ENCODE measurements at regions not wholly inside any gene's neighbourhood (a gene's known extent, or its start where the extent isn't known, plus 50 kb on each side); places are given as distances from the start of the nearest gene placed in this dataset.

- TF ChIP-seq CEBPB (IDR thresholded peaks at IDR 0.05), result no peak
- no peak for TF ChIP-seq CREB1 (IDR thresholded peaks at IDR 0.05; ENCODE audit: low read depth)
Measured at GRCh38 chr12:127174881-127175280, 1092.1 kb upstream of the TMEM132C start.

- TF ChIP-seq CREB1 (IDR thresholded peaks at IDR 0.05; ENCODE audit: low read depth) (no peak), ZBTB7A (IDR thresholded peaks at IDR 0.05; ENCODE audit: low read depth) (no peak), TAF1 (IDR thresholded peaks at IDR 0.05; ENCODE audit: low read depth) (no peak), FOXM1 (IDR thresholded peaks at IDR 0.05; ENCODE audit: borderline replicate concordance, low read depth) (no peak), EGR1 (IDR thresholded peaks at IDR 0.05) (no peak), TCF12 (IDR thresholded peaks at IDR 0.05; ENCODE audit: low read depth) (no peak), CEBPB (IDR thresholded peaks at IDR 0.05) (no peak), REST (IDR thresholded peaks at IDR 0.05; ENCODE audit: low read depth) (no peak), TEAD4 (IDR thresholded peaks at IDR 0.05) (no peak), RAD21 (IDR thresholded peaks at IDR 0.05; ENCODE audit: low read depth) (no peak), YY1 (IDR thresholded peaks at IDR 0.05; ENCODE audit: low read depth) (no peak)
- TF ChIP-seq, protein P1, sequence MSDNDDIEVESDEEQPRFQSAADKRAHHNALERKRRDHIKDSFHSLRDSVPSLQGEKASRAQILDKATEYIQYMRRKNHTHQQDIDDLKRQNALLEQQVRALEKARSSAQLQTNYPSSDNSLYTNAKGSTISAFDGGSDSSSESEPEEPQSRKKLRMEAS (IDR thresholded peaks at IDR 0.05), result no peak
Measured at GRCh38 chr12:127175361-127175760, 1091.6 kb upstream of the TMEM132C start.

DNA sequence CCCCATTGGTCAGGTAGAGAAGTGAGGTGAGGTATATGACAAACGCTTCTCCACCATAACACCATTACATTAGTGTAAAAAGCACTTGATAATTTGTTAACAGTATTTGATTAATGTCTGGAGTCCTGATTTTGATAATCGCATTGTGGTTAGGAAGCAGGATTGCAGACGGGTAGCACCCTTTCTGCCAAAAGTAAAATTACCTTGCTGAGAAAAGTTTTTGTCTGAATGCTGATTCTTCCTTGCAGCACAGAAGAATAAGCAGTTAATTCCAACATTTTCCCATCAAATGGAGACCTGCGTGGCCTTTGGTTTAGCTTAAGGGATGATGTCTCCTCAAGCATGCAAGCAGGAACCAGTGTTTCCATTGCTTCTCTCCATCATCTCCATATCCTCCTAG lies 1090.2 kb upstream of the TMEM132C start:
- TF ChIP-seq TEAD4 (IDR thresholded peaks at IDR 0.05), result no peak

- TF ChIP-seq NFIC (IDR thresholded peaks at IDR 0.05) (no peak), REST (IDR thresholded peaks at IDR 0.05; ENCODE audit: low read depth) (no peak), TEAD4 (IDR thresholded peaks at IDR 0.05) (no peak), RAD21 (IDR thresholded peaks at IDR 0.05; ENCODE audit: low read depth) (no peak), EP300 (IDR thresholded peaks at IDR 0.05; ENCODE audit: borderline replicate concordance) (no peak), CEBPB (IDR thresholded peaks at IDR 0.05) (no peak), USF1 (IDR thresholded peaks at IDR 0.05) (no peak), TAF1 (IDR thresholded peaks at IDR 0.05; ENCODE audit: low read depth) (no peak), YY1 (IDR thresholded peaks at IDR 0.05; ENCODE audit: low read depth) (no peak), TCF12 (IDR thresholded peaks at IDR 0.05; ENCODE audit: low read depth) (no peak), FOXM1 (IDR thresholded peaks at IDR 0.05; ENCODE audit: borderline replicate concordance, low read depth) (no peak), ZBTB7A (IDR thresholded peaks at IDR 0.05; ENCODE audit: low read depth) (no peak), EGR1 (IDR thresholded peaks at IDR 0.05) (no peak), CREB1 (IDR thresholded peaks at IDR 0.05; ENCODE audit: low read depth) (no peak)
- TF ChIP-seq, protein P1 (IDR thresholded peaks at IDR 0.05), result no peak
Measured at GRCh38 chr12:127178052-127178451, 1088.9 kb upstream of the TMEM132C start.

- TF ChIP-seq ZBTB7A (IDR thresholded peaks at IDR 0.05; ENCODE audit: low read depth) (no peak), USF1 (IDR thresholded peaks at IDR 0.05) (no peak), YY1 (IDR thresholded peaks at IDR 0.05; ENCODE audit: low read depth) (no peak), REST (IDR thresholded peaks at IDR 0.05; ENCODE audit: low read depth) (no peak), TEAD4 (IDR thresholded peaks at IDR 0.05) (no peak), CREB1 (IDR thresholded peaks at IDR 0.05; ENCODE audit: low read depth) (no peak), TCF12 (IDR thresholded peaks at IDR 0.05; ENCODE audit: low read depth) (no peak), FOXM1 (IDR thresholded peaks at IDR 0.05; ENCODE audit: borderline replicate concordance, low read depth) (no peak), EP300 (IDR thresholded peaks at IDR 0.05; ENCODE audit: borderline replicate concordance) (no peak), NFIC (IDR thresholded peaks at IDR 0.05) (no peak), TAF1 (IDR thresholded peaks at IDR 0.05; ENCODE audit: low read depth) (no peak), EGR1 (IDR thresholded peaks at IDR 0.05) (no peak), CEBPB (IDR thresholded peaks at IDR 0.05) (no peak), RAD21 (IDR thresholded peaks at IDR 0.05; ENCODE audit: low read depth) (no peak)
- TF ChIP-seq, protein P1 (IDR thresholded peaks at IDR 0.05), result no peak
Measured at GRCh38 chr12:127178463-127178862, 1088.5 kb upstream of the TMEM132C start.
